Vagina (tissue), 2 donors: ENCODE measurements at regions not wholly inside any gene's neighbourhood (a gene's known extent, or its start where the extent isn't known, plus 50 kb on each side); places are given as distances from the start of the nearest gene placed in this dataset.

Source experiments
- DNase-seq, 2 donors: peaks; one replicate each; pipeline ENCODE4 v3.0.0-alpha.2; 2017; ENCODE audit errors: extremely low spot score in 2 of 2
- H3K27ac ChIP-seq: fragments of 200-600 bp; sonication (generic); one replicate; pipeline ENCODE4 v1.5.1; 2019
- H3K27me3 ChIP-seq: fragments of 200-600 bp; sonication (generic); one replicate; pipeline ENCODE4 v1.5.1; 2019
- H3K36me3 ChIP-seq, 2 donors: fragments of 200-600 bp; sonication (generic); one replicate each; pipeline ENCODE4 v1.5.1; 2017 to 2019
- H3K4me1 ChIP-seq: fragments of 200-600 bp; sonication (generic); one replicate; pipeline ENCODE4 v1.5.1; 2019
- H3K4me3 ChIP-seq, 2 donors: fragments of 200-600 bp; sonication (generic); 1 replicate in 1 of 2; 2 replicates in 1 of 2; pipeline ENCODE4 v1.5.1; 2016 to 2019
- H3K9me3 ChIP-seq: fragments of 200-600 bp; sonication (generic); one replicate; pipeline ENCODE4 v1.5.1; 2019
- POLR2A ChIP-seq, 2 donors: fragments of 450-650 bp; IDR thresholded peaks; one replicate each; pipeline ENCODE4 v1.6.1; 2017; ENCODE audit warnings: antibody characterized with exemption in 2 of 2, mild to moderate bottlenecking in 2 of 2, moderate library complexity in 2 of 2
- POLR2AphosphoS5 ChIP-seq, 2 donors: sonication (generic); formaldehyde crosslinking; IDR thresholded peaks; one replicate each; pipeline ENCODE4 v1.9.0; 2017; ENCODE audit warnings: antibody characterized with exemption in 2 of 2, mild to moderate bottlenecking in 2 of 2, low read depth in 1 of 2; ENCODE audit not compliant: insufficient read depth in 1 of 2
- intact Hi-C: fragments of 100-400 bp; cut with DNase I; formaldehyde crosslinking; loops from one replicate; pipeline ENCODE4 v1.15.1; 2023
- TF ChIP-seq, protein P1 (sequence below), 3 experiments: fragments of 450-650 bp in 2 of 3; fragments of 200-600 bp in 1 of 3; sonication (generic) in 1 of 3; IDR thresholded peaks; one replicate each; pipeline ENCODE4 v1.5.1; 2017 to 2019; ENCODE audit warnings: antibody characterized with exemption in 3 of 3, mild to moderate bottlenecking in 2 of 3, moderate library complexity in 2 of 3

DNA sequence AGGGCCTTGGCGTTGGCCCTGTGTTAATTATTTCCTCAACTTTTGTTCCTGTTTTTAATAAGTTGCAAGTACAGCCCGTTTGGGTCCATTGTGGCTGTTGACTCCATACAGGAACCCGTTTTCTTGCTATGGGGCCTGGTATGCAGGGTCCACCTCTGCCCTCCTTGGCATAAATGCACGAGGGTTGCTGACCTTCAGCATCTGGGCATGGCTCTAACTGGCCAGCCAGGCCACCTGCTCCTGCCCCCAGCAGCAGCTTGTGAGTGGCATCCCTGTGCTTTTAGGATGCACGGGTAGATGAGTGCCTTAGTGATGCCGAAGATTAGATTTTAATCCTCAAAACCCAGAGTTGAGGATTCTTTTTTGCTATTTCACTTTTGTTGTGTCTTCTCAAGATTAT is 123.2 kb downstream of the GLRX3 start:
- intact Hi-C loops, result no loop called here
- DNase-seq, result peak in 1 of 2 donors; percentile 40
- no peaks in the 10 kb centered on the region for H3K36me3 ChIP-seq

DNA sequence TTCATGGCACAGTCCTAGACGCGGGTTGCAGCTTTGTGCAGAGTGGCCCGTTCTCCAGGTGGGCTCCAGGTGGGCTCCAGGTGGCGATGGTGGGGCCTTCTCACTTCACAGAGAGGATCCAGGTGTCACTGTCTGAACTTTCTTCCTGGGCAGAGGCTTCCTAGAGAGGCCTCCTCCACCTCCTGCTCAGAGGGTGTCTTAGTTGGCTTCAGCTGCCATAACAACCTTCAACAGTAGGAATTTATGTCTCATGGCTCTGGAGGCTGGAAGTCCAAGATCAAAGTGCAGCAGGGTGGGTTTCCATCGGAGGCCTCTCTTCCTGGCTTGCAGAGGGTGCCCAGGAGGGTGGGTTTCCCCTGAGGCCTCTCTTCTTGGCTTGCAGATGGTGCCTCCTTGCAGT is 125.1 kb downstream of the GLRX3 start:
- intact Hi-C loops, result no loop called here
- Histone ChIP-seq H3K36me3 (no peaks in the 10 kb centered on the region), H3K4me3 (no peak overlapping the region), H3K27me3 (no peaks in the 10 kb centered on the region), H3K9me3 (no peaks in the 10 kb centered on the region), H3K4me1 (no peaks in the 10 kb centered on the region), H3K27ac (no peak overlapping the region)
- TF ChIP-seq POLR2A (IDR thresholded peaks at IDR 0.05), result no peak
- no peak for TF ChIP-seq POLR2AphosphoS5 (IDR thresholded peaks at IDR 0.05; ENCODE audit: insufficient read depth in 1 of 2, low read depth in 1 of 2)
- TF ChIP-seq, protein P1, sequence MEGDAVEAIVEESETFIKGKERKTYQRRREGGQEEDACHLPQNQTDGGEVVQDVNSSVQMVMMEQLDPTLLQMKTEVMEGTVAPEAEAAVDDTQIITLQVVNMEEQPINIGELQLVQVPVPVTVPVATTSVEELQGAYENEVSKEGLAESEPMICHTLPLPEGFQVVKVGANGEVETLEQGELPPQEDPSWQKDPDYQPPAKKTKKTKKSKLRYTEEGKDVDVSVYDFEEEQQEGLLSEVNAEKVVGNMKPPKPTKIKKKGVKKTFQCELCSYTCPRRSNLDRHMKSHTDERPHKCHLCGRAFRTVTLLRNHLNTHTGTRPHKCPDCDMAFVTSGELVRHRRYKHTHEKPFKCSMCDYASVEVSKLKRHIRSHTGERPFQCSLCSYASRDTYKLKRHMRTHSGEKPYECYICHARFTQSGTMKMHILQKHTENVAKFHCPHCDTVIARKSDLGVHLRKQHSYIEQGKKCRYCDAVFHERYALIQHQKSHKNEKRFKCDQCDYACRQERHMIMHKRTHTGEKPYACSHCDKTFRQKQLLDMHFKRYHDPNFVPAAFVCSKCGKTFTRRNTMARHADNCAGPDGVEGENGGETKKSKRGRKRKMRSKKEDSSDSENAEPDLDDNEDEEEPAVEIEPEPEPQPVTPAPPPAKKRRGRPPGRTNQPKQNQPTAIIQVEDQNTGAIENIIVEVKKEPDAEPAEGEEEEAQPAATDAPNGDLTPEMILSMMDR (IDR thresholded peaks at IDR 0.05), result no peak
- peak in 1 of 2 donors; percentile 54 for DNase-seq

More for the DNA sequence above, 123.2 kb downstream of the GLRX3 start:
- H3K9me3 ChIP-seq, result no peaks in the 10 kb centered on the region
- TF ChIP-seq POLR2AphosphoS5 (IDR thresholded peaks at IDR 0.05; ENCODE audit: insufficient read depth in 1 of 2, low read depth in 1 of 2), result no peak
- TF ChIP-seq, protein P1 (IDR thresholded peaks at IDR 0.05), result no peak
- no peak for TF ChIP-seq POLR2A (IDR thresholded peaks at IDR 0.05)
- H3K27me3 ChIP-seq, result no peaks in the 10 kb centered on the region
- H3K4me1 ChIP-seq, result no peaks in the 10 kb centered on the region
- no peak overlapping the region for H3K4me3 ChIP-seq
- H3K27ac ChIP-seq, result no peak overlapping the region

DNA sequence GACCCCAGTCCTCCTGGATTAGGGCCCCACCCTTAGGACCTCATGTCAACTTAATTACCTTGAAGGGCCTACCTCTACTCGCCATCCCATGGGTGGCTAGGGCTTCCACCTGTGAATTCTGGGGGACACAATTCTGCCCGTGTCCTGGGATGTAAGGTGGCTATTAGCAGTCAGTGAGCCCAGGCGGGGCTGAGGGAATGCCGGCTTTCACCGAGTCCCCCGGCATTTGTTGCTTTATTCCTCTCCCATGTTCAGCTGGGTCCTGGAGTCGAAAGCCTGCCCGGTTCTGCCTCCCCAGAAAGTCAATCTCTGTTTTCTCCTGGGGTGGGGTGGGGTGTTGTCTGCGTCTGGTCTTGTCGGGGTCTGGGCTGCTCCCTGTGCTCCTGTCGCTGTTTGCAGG is 125.6 kb downstream of the GLRX3 start:
- no peak overlapping the region for H3K4me3 ChIP-seq
- H3K27me3 ChIP-seq, result no peaks in the 10 kb centered on the region
- no peaks in the 10 kb centered on the region for H3K4me1 ChIP-seq
- no peak for TF ChIP-seq POLR2AphosphoS5 (IDR thresholded peaks at IDR 0.05; ENCODE audit: insufficient read depth in 1 of 2, low read depth in 1 of 2)
- TF ChIP-seq, protein P1 (IDR thresholded peaks at IDR 0.05), result no peak
- no peak for TF ChIP-seq POLR2A (IDR thresholded peaks at IDR 0.05)
- intact Hi-C loops, result no loop called here
- H3K9me3 ChIP-seq, result no peaks in the 10 kb centered on the region
- no peaks in the 10 kb centered on the region for H3K36me3 ChIP-seq
- no peak overlapping the region for H3K27ac ChIP-seq
- DNase-seq, result peak in 1 of 2 donors; percentile 69

DNA sequence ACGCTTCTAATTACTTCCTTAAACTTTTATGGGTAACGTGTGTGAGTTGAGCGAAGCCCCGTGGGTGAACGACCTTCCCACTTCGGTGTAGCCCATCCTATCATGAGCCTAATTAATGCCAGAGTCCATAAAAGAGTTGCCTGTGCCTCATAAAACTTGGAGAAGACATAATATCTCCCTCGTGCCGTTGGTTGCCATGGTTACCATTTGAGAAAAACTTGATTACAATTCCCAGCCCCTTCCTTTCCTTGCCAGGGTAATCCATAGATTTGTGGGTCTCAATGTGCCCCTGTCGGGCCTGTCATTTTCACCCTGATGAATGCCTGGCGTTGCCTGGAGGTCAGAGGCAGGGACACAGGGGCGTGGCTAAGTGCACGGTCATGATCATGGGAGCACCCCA is 127.1 kb downstream of the GLRX3 start:
- peak in 1 of 2 donors; percentile 27 for DNase-seq
- no peak overlapping the region for H3K27ac ChIP-seq
- no peaks in the 10 kb centered on the region for H3K36me3 ChIP-seq
- no peaks in the 10 kb centered on the region for H3K27me3 ChIP-seq
- H3K4me3 ChIP-seq, result no peak overlapping the region
- H3K9me3 ChIP-seq, result no peaks in the 10 kb centered on the region
- H3K4me1 ChIP-seq, result no peaks in the 10 kb centered on the region
- intact Hi-C loops, result no loop called here
- no peak for TF ChIP-seq POLR2A (IDR thresholded peaks at IDR 0.05)
- no peak for TF ChIP-seq POLR2AphosphoS5 (IDR thresholded peaks at IDR 0.05; ENCODE audit: insufficient read depth in 1 of 2, low read depth in 1 of 2)
- TF ChIP-seq, protein P1 (IDR thresholded peaks at IDR 0.05), result no peak

DNA sequence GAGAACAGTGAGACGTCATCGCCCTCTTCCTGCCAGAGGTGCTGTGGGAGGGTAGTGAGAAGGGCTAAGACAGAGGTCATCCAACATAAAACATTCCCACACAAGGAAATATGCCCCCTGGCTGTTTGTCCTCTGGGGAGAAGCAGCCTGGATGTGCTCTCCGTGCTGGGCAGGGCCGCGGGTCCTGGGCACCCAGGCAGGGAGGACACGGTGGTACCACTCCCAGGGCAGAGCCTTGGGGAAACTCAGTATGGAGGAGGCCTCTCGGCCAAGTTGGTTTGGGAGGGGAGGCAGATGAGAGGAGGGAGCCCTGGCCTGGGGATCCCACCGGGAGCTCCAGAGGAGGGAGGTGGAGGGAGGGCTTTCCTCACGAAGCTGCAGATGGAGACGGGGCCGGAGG is 129.4 kb downstream of the GLRX3 start:
- H3K36me3 ChIP-seq, result no peaks in the 10 kb centered on the region
- H3K9me3 ChIP-seq, result no peaks in the 10 kb centered on the region
- H3K27me3 ChIP-seq, result no peaks in the 10 kb centered on the region
- no peak overlapping the region for H3K4me3 ChIP-seq
- no peak overlapping the region for H3K27ac ChIP-seq
- intact Hi-C loops, result no loop called here
- no peaks in the 10 kb centered on the region for H3K4me1 ChIP-seq
- TF ChIP-seq POLR2A (IDR thresholded peaks at IDR 0.05) (no peak), POLR2AphosphoS5 (IDR thresholded peaks at IDR 0.05; ENCODE audit: insufficient read depth in 1 of 2, low read depth in 1 of 2) (no peak)
- TF ChIP-seq, protein P1 (IDR thresholded peaks at IDR 0.05), result no peak
- peak in 1 of 2 donors; percentile 10 for DNase-seq
